IMR-90 (cell line): ENCODE measurements at regions not wholly inside any gene's neighbourhood (a gene's known extent, or its start where the extent isn't known, plus 50 kb on each side); places are given as distances from the start of the nearest gene placed in this dataset.

Source experiments
- ATAC-seq: fragments of 200-7000 bp; cut with Tn5 transposase; 2 replicates; pipeline ENCODE4 v1.9.1; 2020; ENCODE audit warnings: low read depth, mild to moderate bottlenecking, moderate library complexity
- BruUV-seq: library from RNA; stranded (reverse); fragments of 400-500 nt; replicated peaks from 2 replicates; lab custom pipeline; 2021; lab: Mats Ljungman, UMichigan
- CTCF ChIA-PET: fragments of 300-600 bp; formaldehyde crosslinking; extraction: SDS; loops from one replicate; lab custom pipeline; 2021; ENCODE audit warnings: antibody characterized with exemption; lab: Yijun Ruan, JAX
- POLR2A ChIA-PET: fragments of 300-600 bp; sonication (Branson Sonifier 250); formaldehyde crosslinking; loops from one replicate; lab custom pipeline; 2022; ENCODE audit warnings: antibody characterized with exemption; ENCODE audit not compliant: unreplicated experiment; lab: Charles Lee
- DNase-seq: peaks from one replicate; pipeline ENCODE4 v3.0.0; 2013
- H2AFZ ChIP-seq: replicated peaks from 2 replicates; pipeline ENCODE3; 2013; ENCODE audit warnings: low read length, mild to moderate bottlenecking; ENCODE audit not compliant: poor library complexity
- H2AK5ac ChIP-seq: 2 replicates; pipeline ENCODE4 v1.6.1; 2013; ENCODE audit warnings: low read depth, low read length, inconsistent platforms
- H2AK9ac ChIP-seq: replicated peaks from 2 replicates; pipeline ENCODE3; 2013; ENCODE audit warnings: mild to moderate bottlenecking, low read depth, low read length, moderate library complexity; ENCODE audit not compliant: poor library complexity
- H2BK120ac ChIP-seq: 2 replicates; pipeline ENCODE4 v1.6.1; 2013; ENCODE audit warnings: low read depth, low read length, inconsistent platforms
- H2BK15ac ChIP-seq: 3 replicates; pipeline ENCODE4 v1.6.1; 2013; ENCODE audit warnings: low read depth, low read length, inconsistent platforms
- H2BK20ac ChIP-seq: 2 replicates; pipeline ENCODE4 v1.6.1; 2013; ENCODE audit warnings: low read depth, mild to moderate bottlenecking, inconsistent platforms, low read length, moderate library complexity
- H2BK5ac ChIP-seq: 2 replicates; pipeline ENCODE4 v1.6.1; 2013; ENCODE audit warnings: mild to moderate bottlenecking, low read depth, low read length, inconsistent platforms; ENCODE audit not compliant: poor library complexity, severe bottlenecking
- H3K14ac ChIP-seq: replicated peaks from 2 replicates; pipeline ENCODE4 v1.6.1; 2013; ENCODE audit warnings: low read depth, low read length, inconsistent platforms
- H3K18ac ChIP-seq: 2 replicates; pipeline ENCODE4 v1.6.1; 2013; ENCODE audit warnings: low read depth, low read length, control low read depth
- H3K23ac ChIP-seq: 2 replicates; pipeline ENCODE4 v1.6.1; 2013; ENCODE audit warnings: low read depth, low read length, inconsistent platforms
- H3K27ac ChIP-seq: 2 replicates; pipeline ENCODE4 v1.5.1; 2013; ENCODE audit warnings: mild to moderate bottlenecking, control low read depth, low read length; ENCODE audit not compliant: insufficient read depth
- H3K27me3 ChIP-seq: 2 replicates; pipeline ENCODE4 v1.6.1; 2013; ENCODE audit warnings: low read length; ENCODE audit not compliant: control insufficient read depth, insufficient read depth
- H3K36me3 ChIP-seq: 2 replicates; pipeline ENCODE4 v1.6.1; 2013; ENCODE audit warnings: low read length, mixed read lengths; ENCODE audit not compliant: control insufficient read depth, insufficient read depth
- H3K4ac ChIP-seq: 2 replicates; pipeline ENCODE4 v1.6.1; 2013; ENCODE audit warnings: low read depth, low read length, inconsistent platforms
- H3K4me1 ChIP-seq: 2 replicates; pipeline ENCODE4 v1.6.1; 2013; ENCODE audit warnings: low read length, mixed read lengths; ENCODE audit not compliant: control insufficient read depth, insufficient read depth
- H3K4me2 ChIP-seq: 2 replicates; pipeline ENCODE4 v1.6.1; 2013; ENCODE audit warnings: low read depth, mild to moderate bottlenecking, control low read depth, low read length, moderate library complexity
- H3K4me3 ChIP-seq: 2 replicates; pipeline ENCODE4 v1.5.1; 2013; ENCODE audit warnings: low read depth, mild to moderate bottlenecking, control low read depth, low read length, moderate library complexity; ENCODE audit not compliant: insufficient read depth
- H3K56ac ChIP-seq: 2 replicates; pipeline ENCODE4 v1.6.1; 2013; ENCODE audit warnings: low read length, inconsistent platforms; ENCODE audit not compliant: insufficient read depth; ENCODE audit errors: extremely low read depth
- H3K79me1 ChIP-seq, 2 experiments: 2 replicates each; pipeline ENCODE4 v1.6.1; 2013; ENCODE audit warnings: low read length in 2 of 2, inconsistent platforms in 1 of 2, low read depth in 1 of 2
- H3K9ac ChIP-seq: 2 replicates; pipeline ENCODE4 v1.6.1; 2013; ENCODE audit warnings: low read depth, low read length, control low read depth
- H3K9me1 ChIP-seq: 2 replicates; pipeline ENCODE4 v1.6.1; 2013; ENCODE audit warnings: low read length, inconsistent platforms; ENCODE audit not compliant: insufficient read depth
- H3K9me3 ChIP-seq: 2 replicates; pipeline ENCODE4 v1.6.1; 2013; ENCODE audit warnings: low read length; ENCODE audit not compliant: control insufficient read depth, insufficient read depth
- H4K20me1 ChIP-seq: 2 replicates; pipeline ENCODE4 v1.6.1; 2013; ENCODE audit warnings: low read length, inconsistent platforms; ENCODE audit not compliant: insufficient read depth
- H4K5ac ChIP-seq: 2 replicates; pipeline ENCODE4 v1.6.1; 2013; ENCODE audit warnings: mild to moderate bottlenecking, low read depth, low read length, control low read depth
- H4K8ac ChIP-seq, 2 experiments: 2 replicates each; pipeline ENCODE4 v1.6.1; 2013; ENCODE audit warnings: low read depth in 2 of 2, low read length in 2 of 2, control low read depth in 1 of 2, inconsistent platforms in 1 of 2
- H4K91ac ChIP-seq: 2 replicates; pipeline ENCODE4 v1.6.1; 2013; ENCODE audit warnings: low read depth, low read length, inconsistent platforms; ENCODE audit not compliant: insufficient read depth
- CHD1 ChIP-seq: IDR thresholded peaks from 2 replicates; pipeline ENCODE4 v1.6.1; 2012; ENCODE audit warnings: low read depth, low read length, improper control_type of control experiment
- CTCF ChIP-seq: conservative IDR thresholded peaks from 2 replicates; pipeline ENCODE4 v1.5.1; 2012; ENCODE audit warnings: mild to moderate bottlenecking, low read depth, low read length, improper control_type of control experiment
- ELK1 ChIP-seq: fragments of 150-350 bp; IDR thresholded peaks from 2 replicates; pipeline ENCODE4 v1.6.1; 2016; ENCODE audit warnings: low read depth, mild to moderate bottlenecking, low read length, moderate library complexity, borderline replicate concordance
- MAFK ChIP-seq: IDR thresholded peaks from 2 replicates; pipeline ENCODE4 v1.6.1; 2012; ENCODE audit warnings: low read depth, low read length, improper control_type of control experiment
- MAZ ChIP-seq: IDR thresholded peaks from 2 replicates; pipeline ENCODE4 v1.6.1; 2012; ENCODE audit warnings: low read depth, mild to moderate bottlenecking, low read length, improper control_type of control experiment, moderate library complexity, borderline replicate concordance
- MXI1 ChIP-seq: IDR thresholded peaks from 2 replicates; pipeline ENCODE4 v1.6.1; 2012; ENCODE audit warnings: low read depth, mild to moderate bottlenecking, low read length, moderate library complexity, borderline replicate concordance
- NFE2L2 ChIP-seq: fragments of 150-350 bp; IDR thresholded peaks from 2 replicates; pipeline ENCODE4 v1.6.1; 2016; ENCODE audit warnings: low read depth, mild to moderate bottlenecking, low read length
- POLR2A ChIP-seq: IDR thresholded peaks from 2 replicates; pipeline ENCODE4 v1.6.1; 2012; ENCODE audit warnings: mild to moderate bottlenecking, low read depth, low read length
- RCOR1 ChIP-seq: IDR thresholded peaks from 2 replicates; pipeline ENCODE4 v1.6.1; 2012; ENCODE audit warnings: mild to moderate bottlenecking, low read length, improper control_type of control experiment; ENCODE audit not compliant: insufficient replicate concordance
- RFX5 ChIP-seq: IDR thresholded peaks from 2 replicates; pipeline ENCODE4 v1.8.0; 2012; ENCODE audit warnings: low read depth, mild to moderate bottlenecking, low read length, moderate library complexity
- SMC3 ChIP-seq: fragments of 150-350 bp; IDR thresholded peaks from 2 replicates; pipeline ENCODE4 v1.6.1; 2016; ENCODE audit warnings: low read depth, mild to moderate bottlenecking, antibody characterized with exemption, low read length, moderate library complexity
- USF2 ChIP-seq: fragments of 150-350 bp; IDR thresholded peaks from 2 replicates; pipeline ENCODE4 v1.6.1; 2017; ENCODE audit warnings: mild to moderate bottlenecking, antibody characterized with exemption, low read length, low read depth
- dilution Hi-C: fragments of 300-500 bp; cut with HindIII; formaldehyde crosslinking; loops from one replicate; pipeline ENCODE4 v1.14.3; 2018; ENCODE audit warnings: low sequenced_read_pairs; ENCODE audit not compliant: unreplicated experiment
- in situ Hi-C: fragments of 300-500 bp; cut with MboI; formaldehyde crosslinking; loops from 3 replicates; pipeline ENCODE4 v1.14.3; 2019; ENCODE audit warnings: low sequenced_read_pairs, inconsistent platforms, mixed read lengths
- intact Hi-C: fragments of 100-400 bp; cut with micrococcal nuclease; formaldehyde crosslinking; loops from 2 replicates; pipeline ENCODE4 v1.10.0; 2022

- no peak overlapping the region for H3K9ac ChIP-seq
- no peak overlapping the region for H2AK9ac ChIP-seq
- dilution Hi-C loops = no loop called here
- H2BK15ac ChIP-seq = no peak overlapping the region
- H3K23ac ChIP-seq = no peak overlapping the region
- H4K20me1 ChIP-seq = no peaks in the 10 kb centered on the region
- POLR2A ChIA-PET = no interaction called here
- H4K8ac ChIP-seq = no peak overlapping the region
- DNase-seq = peak; percentile 74
- H3K36me3 ChIP-seq = no peaks in the 10 kb centered on the region
- no peak overlapping the region for H3K14ac ChIP-seq
- H2AK5ac ChIP-seq = no peak overlapping the region
- H2AFZ ChIP-seq = no peak overlapping the region
- H3K4me2 ChIP-seq = no peak overlapping the region
- ATAC-seq = no peak
- TF ChIP-seq MAZ = no peak
- no peak for TF ChIP-seq MXI1
- no peak for TF ChIP-seq POLR2A
- TF ChIP-seq CHD1 = no peak
- TF ChIP-seq NFE2L2 = no peak
- no peak for TF ChIP-seq RFX5
- no peak for TF ChIP-seq USF2
- no peak for TF ChIP-seq SMC3
- TF ChIP-seq ELK1 = no peak
- no peak for TF ChIP-seq RCOR1
- TF ChIP-seq MAFK = no peak
- no peak for TF ChIP-seq CTCF
- in situ Hi-C loops = no loop called here
- BruUV-seq = no TSS peak
- no peaks in the 10 kb centered on the region for H3K4me1 ChIP-seq
- H3K27me3 ChIP-seq = no peaks in the 10 kb centered on the region
- CTCF ChIA-PET = interaction anchor here (0.6 kb wide), 1 partner anchor 15 kb away, joined by 4 read pairs; no protein-coding TSS in a partner anchor
- no peak overlapping the region for H3K27ac ChIP-seq
- no peak overlapping the region for H4K91ac ChIP-seq
- no peak overlapping the region for H2BK20ac ChIP-seq
- no peaks in the 10 kb centered on the region for H3K9me1 ChIP-seq
- no peak overlapping the region for H3K4ac ChIP-seq
- H3K56ac ChIP-seq = no peak overlapping the region
- no peaks in the 10 kb centered on the region for H3K79me1 ChIP-seq
- H3K18ac ChIP-seq = no peak overlapping the region
- no peak overlapping the region for H4K5ac ChIP-seq
- intact Hi-C loops = no loop called here
- H3K9me3 ChIP-seq = no peaks in the 10 kb centered on the region
- no peak overlapping the region for H3K4me3 ChIP-seq
- H2BK120ac ChIP-seq = no peak overlapping the region
- H2BK5ac ChIP-seq = no peak overlapping the region
These were observed 100.3 kb downstream of the UCHL5 start for GRCh38 chr1:192958871-192959270.
